22Rv1 (cell line): ENCODE measurements at regions not wholly inside any gene's neighbourhood (a gene's known extent, or its start where the extent isn't known, plus 50 kb on each side); places are given as distances from the start of the nearest gene placed in this dataset.

Experiments
- ZFX ChIP-seq: fragments of 450-650 bp; IDR thresholded peaks from 2 replicates; pipeline ENCODE4 v1.6.1; 2017; ENCODE audit warnings: antibody characterized with exemption, borderline replicate concordance
- TF ChIP-seq, protein P1 (sequence below): fragments of 450-650 bp; IDR thresholded peaks from 2 replicates; pipeline ENCODE4 v1.5.1; 2017; ENCODE audit warnings: mild to moderate bottlenecking

DNA sequence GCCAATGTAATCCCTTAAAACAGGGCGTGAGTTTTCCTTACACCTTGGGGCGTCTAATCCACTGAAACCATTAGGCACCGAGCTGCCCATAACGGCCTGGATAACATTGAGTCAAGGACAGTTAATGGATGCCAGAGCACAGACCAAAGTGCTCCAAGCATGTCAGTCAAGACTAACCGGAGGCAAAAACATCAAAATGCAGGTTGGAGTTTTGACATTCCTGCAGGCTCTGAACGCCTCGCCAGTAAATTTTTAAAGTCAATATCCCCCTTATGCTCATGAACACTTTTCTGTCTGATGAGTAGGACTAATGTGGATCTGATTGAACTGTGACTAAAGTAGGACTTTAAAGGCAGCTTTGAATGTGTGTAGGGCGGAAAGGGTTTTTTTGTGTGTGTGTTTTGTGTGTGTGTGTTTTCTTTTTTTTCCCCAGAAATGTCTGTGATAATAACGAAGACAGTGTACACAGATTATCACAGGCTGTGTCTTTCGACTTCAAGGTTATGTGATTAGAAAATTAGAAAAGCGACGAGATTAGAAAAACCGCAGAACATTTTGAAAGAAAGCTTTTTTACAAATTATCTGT, 194.2 kb upstream of the PROX1 start:
- TF ChIP-seq, protein P1, sequence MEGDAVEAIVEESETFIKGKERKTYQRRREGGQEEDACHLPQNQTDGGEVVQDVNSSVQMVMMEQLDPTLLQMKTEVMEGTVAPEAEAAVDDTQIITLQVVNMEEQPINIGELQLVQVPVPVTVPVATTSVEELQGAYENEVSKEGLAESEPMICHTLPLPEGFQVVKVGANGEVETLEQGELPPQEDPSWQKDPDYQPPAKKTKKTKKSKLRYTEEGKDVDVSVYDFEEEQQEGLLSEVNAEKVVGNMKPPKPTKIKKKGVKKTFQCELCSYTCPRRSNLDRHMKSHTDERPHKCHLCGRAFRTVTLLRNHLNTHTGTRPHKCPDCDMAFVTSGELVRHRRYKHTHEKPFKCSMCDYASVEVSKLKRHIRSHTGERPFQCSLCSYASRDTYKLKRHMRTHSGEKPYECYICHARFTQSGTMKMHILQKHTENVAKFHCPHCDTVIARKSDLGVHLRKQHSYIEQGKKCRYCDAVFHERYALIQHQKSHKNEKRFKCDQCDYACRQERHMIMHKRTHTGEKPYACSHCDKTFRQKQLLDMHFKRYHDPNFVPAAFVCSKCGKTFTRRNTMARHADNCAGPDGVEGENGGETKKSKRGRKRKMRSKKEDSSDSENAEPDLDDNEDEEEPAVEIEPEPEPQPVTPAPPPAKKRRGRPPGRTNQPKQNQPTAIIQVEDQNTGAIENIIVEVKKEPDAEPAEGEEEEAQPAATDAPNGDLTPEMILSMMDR: no peak
- no peak for TF ChIP-seq ZFX
